GM13976 (cell line): ENCODE measurements at regions not wholly inside any gene's neighbourhood (a gene's known extent, or its start where the extent isn't known, plus 50 kb on each side); places are given as distances from the start of the nearest gene placed in this dataset.

ENCODE experiments used
- DNase-seq: peaks from one replicate; pipeline ENCODE4 v3.0.0; 2012; ENCODE audit warnings: low spot score
- in situ Hi-C: fragments of 300-500 bp; cut with MboI; formaldehyde crosslinking; loops from one replicate; pipeline ENCODE4 v1.12.0; 2022; ENCODE audit warnings: low sequenced_read_pairs, mixed read lengths, inconsistent platforms; ENCODE audit not compliant: unreplicated experiment
- TF ChIP-seq, protein P1 (sequence below): IDR thresholded peaks from 2 replicates; pipeline ENCODE4 v1.5.1; 2012; ENCODE audit warnings: borderline replicate concordance, mild to moderate bottlenecking; ENCODE audit not compliant: insufficient read depth; ENCODE audit errors: extremely low read depth, missing control alignments, control extremely low read depth

DNA sequence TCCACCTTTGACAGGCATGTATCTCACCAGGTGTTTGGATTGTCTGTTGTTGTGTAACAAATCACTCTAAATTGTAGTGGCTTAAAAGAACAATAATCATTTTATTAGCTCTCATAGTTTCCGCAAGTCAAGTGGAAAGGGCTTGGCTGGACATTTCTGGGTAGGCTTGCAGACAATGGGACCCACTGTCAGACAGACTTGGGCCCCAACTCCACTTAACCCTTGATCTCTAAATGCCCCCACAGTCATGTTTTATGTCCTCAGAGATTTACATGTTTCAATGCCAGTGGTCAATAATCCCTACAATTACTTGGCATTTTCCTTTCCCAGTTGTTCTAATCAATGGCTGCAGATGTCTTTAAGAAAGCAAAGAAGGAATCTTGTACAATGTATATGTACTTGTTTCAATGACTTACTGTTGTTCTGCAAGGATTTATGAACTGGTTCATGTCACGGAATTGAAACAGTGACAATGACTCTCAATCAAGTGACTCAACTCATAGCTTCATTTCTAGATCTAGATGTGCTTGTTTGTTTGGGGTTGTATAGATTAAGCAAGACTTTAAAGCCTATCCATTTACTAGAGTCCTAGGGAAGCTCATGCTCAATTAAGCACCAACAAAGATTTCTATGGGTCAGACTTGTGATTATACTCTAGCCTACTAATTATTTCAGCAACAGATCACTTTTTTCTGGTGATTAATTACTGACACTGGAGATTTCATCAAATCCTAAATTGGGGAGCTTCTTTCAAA, 510.1 kb upstream of the NBEA start:
- DNase-seq = no peak
- in situ Hi-C loops = no loop called here
- TF ChIP-seq, protein P1, sequence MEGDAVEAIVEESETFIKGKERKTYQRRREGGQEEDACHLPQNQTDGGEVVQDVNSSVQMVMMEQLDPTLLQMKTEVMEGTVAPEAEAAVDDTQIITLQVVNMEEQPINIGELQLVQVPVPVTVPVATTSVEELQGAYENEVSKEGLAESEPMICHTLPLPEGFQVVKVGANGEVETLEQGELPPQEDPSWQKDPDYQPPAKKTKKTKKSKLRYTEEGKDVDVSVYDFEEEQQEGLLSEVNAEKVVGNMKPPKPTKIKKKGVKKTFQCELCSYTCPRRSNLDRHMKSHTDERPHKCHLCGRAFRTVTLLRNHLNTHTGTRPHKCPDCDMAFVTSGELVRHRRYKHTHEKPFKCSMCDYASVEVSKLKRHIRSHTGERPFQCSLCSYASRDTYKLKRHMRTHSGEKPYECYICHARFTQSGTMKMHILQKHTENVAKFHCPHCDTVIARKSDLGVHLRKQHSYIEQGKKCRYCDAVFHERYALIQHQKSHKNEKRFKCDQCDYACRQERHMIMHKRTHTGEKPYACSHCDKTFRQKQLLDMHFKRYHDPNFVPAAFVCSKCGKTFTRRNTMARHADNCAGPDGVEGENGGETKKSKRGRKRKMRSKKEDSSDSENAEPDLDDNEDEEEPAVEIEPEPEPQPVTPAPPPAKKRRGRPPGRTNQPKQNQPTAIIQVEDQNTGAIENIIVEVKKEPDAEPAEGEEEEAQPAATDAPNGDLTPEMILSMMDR = no peak

DNA sequence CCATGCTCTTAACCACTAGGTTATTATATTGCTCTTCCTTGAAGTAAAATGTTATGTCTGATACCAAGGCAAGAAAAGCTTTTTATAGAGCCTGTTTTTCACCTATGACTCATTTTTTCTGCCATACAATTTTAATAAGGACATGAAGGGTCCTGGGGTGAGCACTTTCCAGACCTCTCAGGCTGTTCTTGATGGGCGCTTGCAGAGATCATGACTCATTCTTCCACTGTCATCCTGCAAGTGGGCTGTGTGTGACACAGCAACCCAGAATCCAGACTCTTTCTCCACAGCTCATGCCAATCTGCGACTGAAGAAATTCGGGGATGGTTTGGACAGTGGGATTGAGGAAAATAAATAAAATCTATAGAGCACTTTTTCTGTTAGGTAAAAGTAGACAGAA, 506.7 kb upstream of the NBEA start:
- no peak for DNase-seq
- in situ Hi-C loops = no loop called here
- TF ChIP-seq, protein P1 = no peak

DNA sequence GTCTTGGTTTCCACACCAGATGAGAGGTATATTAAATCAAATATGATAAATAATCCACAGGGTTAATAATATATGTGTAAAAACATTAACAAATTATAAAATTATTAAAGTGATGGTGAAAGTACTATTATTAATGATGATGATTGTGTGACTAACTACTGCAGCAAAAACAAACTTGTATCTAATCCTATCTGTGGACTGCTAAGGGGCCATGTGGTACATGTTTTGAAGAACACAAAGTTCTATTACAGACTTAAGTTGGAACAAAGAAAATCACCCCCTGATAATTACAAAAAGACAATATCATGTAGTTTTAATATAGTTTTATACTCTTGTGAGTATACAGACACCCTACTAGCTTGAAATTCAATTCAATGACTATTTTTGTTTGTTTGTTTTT, 504.2 kb upstream of the NBEA start:
- in situ Hi-C loops = no loop called here
- TF ChIP-seq, protein P1 = no peak
- DNase-seq = no peak

DNA sequence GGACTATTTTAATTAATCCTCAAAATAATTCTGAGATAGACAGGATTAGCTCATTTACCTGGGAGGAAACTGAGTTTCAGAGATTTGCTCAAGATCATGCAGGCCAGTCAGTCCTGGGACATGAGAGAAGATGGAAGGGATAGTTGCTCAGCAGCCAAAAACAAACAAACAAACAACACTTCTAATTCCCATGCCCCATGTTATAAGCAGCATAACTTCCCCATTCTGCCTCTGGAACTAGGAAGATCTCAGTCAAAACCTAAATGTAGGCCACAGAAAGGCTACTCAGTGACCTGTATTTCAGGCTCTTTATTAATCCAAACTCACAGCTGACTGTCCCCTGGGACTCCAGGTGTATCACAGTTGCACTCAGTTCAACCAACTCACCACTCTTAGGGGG, 489.2 kb upstream of the NBEA start:
- in situ Hi-C loops = no loop called here
- TF ChIP-seq, protein P1 = no peak
- no peak for DNase-seq

DNA sequence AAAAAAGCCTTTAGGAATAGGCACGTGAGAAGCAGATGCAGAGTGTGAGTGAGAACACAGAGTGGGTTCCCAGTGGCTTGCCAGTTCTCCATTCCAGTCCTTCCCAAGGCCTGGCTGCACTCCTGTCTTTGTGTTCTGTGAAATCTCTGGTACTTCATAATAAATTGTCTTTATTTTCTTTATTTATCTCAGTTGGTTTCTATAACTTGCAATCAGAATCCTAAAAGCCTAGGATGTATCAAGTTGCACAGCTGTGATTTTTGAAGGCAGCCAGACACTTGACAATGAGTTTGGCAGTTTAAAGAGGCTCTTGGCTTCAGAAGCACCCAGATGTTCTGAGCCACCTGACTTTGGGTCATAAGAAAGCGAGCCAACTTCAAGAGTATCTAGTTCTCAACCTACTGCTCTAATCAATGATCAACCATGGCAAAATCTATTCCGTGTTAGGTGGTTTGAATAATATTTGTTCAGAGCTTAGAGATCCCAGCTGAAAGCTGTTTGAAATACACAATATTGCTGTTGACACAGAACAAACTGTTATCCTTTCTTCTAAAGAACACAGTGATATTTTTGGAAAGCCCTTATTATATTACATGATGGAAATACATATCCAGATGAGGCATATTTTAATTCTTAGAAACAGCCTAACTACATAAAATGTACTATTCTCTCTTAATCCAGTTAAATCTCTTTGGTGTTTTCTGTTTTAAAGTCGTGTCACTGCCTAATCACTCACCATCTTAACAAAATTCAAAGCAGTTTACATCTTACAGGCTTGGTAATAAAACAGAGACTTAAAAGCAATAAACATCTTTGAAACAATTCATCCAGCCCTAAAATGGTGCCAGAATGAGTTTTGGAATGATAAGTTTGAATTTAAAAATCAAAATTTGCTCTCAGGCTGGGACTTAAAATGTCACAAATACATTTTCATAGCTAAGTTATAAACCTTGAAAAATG, 483.0 kb upstream of the NBEA start:
- in situ Hi-C loops = no loop called here
- DNase-seq = no peak
- TF ChIP-seq, protein P1 = no peak

DNA sequence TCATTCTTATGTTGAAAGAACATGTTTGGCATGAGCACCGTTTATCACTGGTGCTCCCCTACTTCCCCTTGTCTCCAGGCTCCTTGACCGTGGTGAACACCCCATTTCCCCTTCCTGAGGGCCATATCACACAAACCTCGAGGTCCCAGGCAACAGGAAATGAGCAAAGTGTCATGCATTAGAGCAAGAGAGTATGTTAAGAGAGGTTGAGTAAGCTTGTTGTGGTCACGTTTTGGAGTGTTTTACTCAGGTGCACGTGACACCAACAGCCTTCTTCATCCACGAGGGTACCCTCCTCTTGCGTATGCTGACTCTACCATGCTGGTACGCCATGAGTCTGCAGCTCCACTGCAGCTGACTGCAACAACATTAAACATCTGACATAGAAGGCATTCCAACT, 482.2 kb upstream of the NBEA start:
- TF ChIP-seq, protein P1 = no peak
- in situ Hi-C loops = no loop called here
- DNase-seq = no peak
